ENCODE measurements at regions not wholly inside any gene's neighbourhood (a gene's known extent, or its start where the extent isn't known, plus 50 kb on each side); places are given as distances from the start of the nearest gene placed in this dataset.

DNA sequence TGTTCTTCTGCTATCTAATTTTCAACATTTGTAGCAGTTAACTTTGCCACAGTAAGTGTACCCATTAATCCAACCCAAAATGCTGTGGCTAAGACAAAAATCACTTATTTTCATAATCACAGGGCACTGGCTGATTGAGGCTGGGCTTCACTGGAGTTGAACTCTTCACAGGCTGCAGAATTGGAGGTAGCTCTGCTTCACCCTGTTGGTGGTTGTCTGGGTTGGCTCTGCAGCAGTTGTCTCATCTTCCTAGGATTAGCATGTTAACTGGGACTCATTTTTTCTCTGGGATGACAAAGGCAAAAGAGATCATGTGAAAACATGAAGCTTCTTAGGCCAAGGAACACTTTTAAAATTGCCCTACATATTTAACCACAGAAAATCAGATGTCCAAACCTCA is 518.9 kb downstream of the TLR4 start:
- TF ChIP-seq, protein P1, sequence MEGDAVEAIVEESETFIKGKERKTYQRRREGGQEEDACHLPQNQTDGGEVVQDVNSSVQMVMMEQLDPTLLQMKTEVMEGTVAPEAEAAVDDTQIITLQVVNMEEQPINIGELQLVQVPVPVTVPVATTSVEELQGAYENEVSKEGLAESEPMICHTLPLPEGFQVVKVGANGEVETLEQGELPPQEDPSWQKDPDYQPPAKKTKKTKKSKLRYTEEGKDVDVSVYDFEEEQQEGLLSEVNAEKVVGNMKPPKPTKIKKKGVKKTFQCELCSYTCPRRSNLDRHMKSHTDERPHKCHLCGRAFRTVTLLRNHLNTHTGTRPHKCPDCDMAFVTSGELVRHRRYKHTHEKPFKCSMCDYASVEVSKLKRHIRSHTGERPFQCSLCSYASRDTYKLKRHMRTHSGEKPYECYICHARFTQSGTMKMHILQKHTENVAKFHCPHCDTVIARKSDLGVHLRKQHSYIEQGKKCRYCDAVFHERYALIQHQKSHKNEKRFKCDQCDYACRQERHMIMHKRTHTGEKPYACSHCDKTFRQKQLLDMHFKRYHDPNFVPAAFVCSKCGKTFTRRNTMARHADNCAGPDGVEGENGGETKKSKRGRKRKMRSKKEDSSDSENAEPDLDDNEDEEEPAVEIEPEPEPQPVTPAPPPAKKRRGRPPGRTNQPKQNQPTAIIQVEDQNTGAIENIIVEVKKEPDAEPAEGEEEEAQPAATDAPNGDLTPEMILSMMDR (conservative IDR thresholded peaks at IDR 0.05; ENCODE audit: low read length), result no peak
- no peak for TF ChIP-seq EZH2phosphoT487 (IDR thresholded peaks at IDR 0.05; ENCODE audit: borderline replicate concordance)
